ENCODE measurements at regions not wholly inside any gene's neighbourhood (a gene's known extent, or its start where the extent isn't known, plus 50 kb on each side); places are given as distances from the start of the nearest gene placed in this dataset.

DNA sequence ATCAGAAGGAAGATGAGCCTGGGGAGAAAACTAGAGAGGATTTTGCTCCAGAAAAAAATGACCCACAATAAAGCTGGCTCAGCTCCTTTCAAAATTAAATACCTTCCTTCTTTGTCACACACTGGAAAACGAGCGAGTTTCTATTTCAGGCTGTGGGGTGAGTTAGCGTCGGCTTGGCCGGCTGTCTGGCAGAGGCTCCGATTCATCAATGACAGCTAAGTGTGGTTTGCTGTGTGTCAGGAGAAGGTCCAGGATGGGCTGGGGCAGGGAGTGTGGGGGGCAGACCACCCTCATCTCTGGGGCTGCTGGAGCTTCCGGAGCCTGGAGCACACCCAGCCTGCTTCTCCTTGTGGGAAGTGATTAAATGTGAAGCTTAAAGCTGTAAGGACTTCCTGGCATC lies 120.2 kb downstream of the ETS2 start:
- ATAC-seq (ENCODE audit: low read depth), result peak; percentile 92
- H3K4me3 ChIP-seq (ENCODE audit: severe bottlenecking), result no peak overlapping the region
- H3K9me3 ChIP-seq (ENCODE audit: severe bottlenecking), result no peaks in the 10 kb centered on the region
- no peaks in the 10 kb centered on the region for H3K27me3 ChIP-seq (ENCODE audit: insufficient read depth, poor library complexity, severe bottlenecking)
- peaks cover 10% of the 10 kb centered on the region for H3K4me1 ChIP-seq (ENCODE audit: insufficient read depth, poor library complexity, severe bottlenecking)
- no peaks in the 10 kb centered on the region for H3K36me3 ChIP-seq (ENCODE audit: low read depth)
- no peak for TF ChIP-seq CTCF (IDR thresholded peaks at IDR 0.05; ENCODE audit: poor library complexity, severe bottlenecking)
- DNase-seq (ENCODE audit: low spot score), result peak; percentile 74
- peak overlapping the region; percentile 44 for H3K27ac ChIP-seq (ENCODE audit: poor library complexity, severe bottlenecking)

GRCh38 chr21:38925478-38925877 lies 119.7 kb downstream of the ETS2 start:
- H3K4me1 ChIP-seq (ENCODE audit: insufficient read depth, poor library complexity, severe bottlenecking), result peaks cover 15% of the 10 kb centered on the region
- H3K27me3 ChIP-seq (ENCODE audit: insufficient read depth, poor library complexity, severe bottlenecking), result no peaks in the 10 kb centered on the region
- ATAC-seq (ENCODE audit: low read depth) (no peak; the same call in 2 of the 3 replicates), DNase-seq (ENCODE audit: low spot score) (no peak)
- peak overlapping the region; percentile 44 for H3K27ac ChIP-seq (ENCODE audit: poor library complexity, severe bottlenecking)
- no peaks in the 10 kb centered on the region for H3K36me3 ChIP-seq (ENCODE audit: low read depth)
- no peaks in the 10 kb centered on the region for H3K9me3 ChIP-seq (ENCODE audit: severe bottlenecking)
- no peak for TF ChIP-seq CTCF (IDR thresholded peaks at IDR 0.05; ENCODE audit: poor library complexity, severe bottlenecking)
- H3K4me3 ChIP-seq (ENCODE audit: severe bottlenecking), result no peak overlapping the region

DNA sequence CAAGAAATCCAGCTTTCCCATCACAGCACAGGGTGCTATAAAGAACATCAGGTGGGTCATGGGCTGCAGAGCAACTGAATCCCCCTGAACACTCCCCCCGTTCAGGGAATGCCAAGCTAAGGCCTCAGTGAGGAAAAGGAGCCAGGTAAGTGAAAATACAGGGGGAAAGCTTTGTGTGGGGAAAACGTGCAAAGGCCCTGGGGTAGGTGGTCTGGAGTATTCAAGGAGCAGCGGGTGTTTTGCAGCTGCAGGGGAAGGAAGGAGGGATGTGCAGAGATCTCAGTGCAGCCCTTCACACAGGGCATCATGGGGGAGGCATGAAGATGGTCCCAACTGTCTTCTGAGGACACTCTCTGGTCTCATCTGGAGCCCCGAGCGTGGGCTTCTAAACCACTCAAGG lies 119.2 kb downstream of the ETS2 start:
- Histone ChIP-seq H3K27me3 (ENCODE audit: insufficient read depth, poor library complexity, severe bottlenecking) (no peaks in the 10 kb centered on the region), H3K27ac (ENCODE audit: poor library complexity, severe bottlenecking) (peak overlapping the region; percentile 44), H3K9me3 (ENCODE audit: severe bottlenecking) (no peaks in the 10 kb centered on the region), H3K4me1 (ENCODE audit: insufficient read depth, poor library complexity, severe bottlenecking) (peaks cover 16% of the 10 kb centered on the region), H3K4me3 (ENCODE audit: severe bottlenecking) (no peak overlapping the region), H3K36me3 (ENCODE audit: low read depth) (no peaks in the 10 kb centered on the region)
- ATAC-seq (ENCODE audit: low read depth), result no peak
- TF ChIP-seq CTCF (IDR thresholded peaks at IDR 0.05; ENCODE audit: poor library complexity, severe bottlenecking), result no peak
- DNase-seq (ENCODE audit: low spot score), result no peak

GRCh38 chr21:38923429-38923828 lies 117.7 kb downstream of the ETS2 start:
- TF ChIP-seq CTCF (IDR thresholded peaks at IDR 0.05; ENCODE audit: poor library complexity, severe bottlenecking), result no peak
- H3K9me3 ChIP-seq (ENCODE audit: severe bottlenecking), result no peaks in the 10 kb centered on the region
- ATAC-seq (ENCODE audit: low read depth) (no peak), DNase-seq (ENCODE audit: low spot score) (no peak)
- no peak overlapping the region for H3K27ac ChIP-seq (ENCODE audit: poor library complexity, severe bottlenecking)
- H3K4me3 ChIP-seq (ENCODE audit: severe bottlenecking), result no peak overlapping the region
- H3K27me3 ChIP-seq (ENCODE audit: insufficient read depth, poor library complexity, severe bottlenecking), result no peaks in the 10 kb centered on the region
- no peaks in the 10 kb centered on the region for H3K36me3 ChIP-seq (ENCODE audit: low read depth)
- H3K4me1 ChIP-seq (ENCODE audit: insufficient read depth, poor library complexity, severe bottlenecking), result peaks cover 16% of the 10 kb centered on the region

DNA sequence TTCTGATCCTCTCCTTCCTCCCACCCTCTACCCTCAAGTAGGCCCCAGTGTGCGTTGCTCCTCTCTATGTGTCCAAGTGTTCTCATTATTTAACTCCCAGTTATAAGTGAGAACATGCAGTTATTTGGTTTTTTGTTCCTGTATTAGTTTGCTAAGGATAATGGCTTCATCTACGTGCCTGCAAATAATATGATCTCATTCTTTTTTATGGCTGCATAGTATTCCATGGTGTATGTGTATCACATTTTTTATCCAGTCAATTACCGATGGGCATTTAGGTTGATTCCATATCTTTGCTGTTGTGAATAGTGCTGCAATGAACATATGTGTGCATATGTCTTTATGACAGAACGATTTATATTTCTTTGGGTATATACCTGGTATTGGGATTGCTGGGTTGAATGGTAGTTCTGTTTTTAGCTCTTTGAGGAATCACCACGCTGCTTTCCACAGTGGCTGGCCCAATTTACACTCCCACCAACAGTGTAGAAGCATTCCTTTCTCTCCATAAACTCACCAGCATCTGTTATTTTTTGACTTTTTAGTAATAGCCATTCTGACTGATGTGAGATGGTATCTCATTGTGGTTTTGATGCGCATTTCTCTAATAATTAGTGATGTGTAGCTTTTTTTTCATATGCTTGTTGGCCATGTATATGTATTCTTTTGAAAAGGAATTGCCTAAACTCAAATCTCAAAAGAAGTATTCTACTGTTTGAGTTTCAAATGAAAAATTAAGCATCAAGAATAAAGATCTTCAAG lies 116.9 kb downstream of the ETS2 start:
- H3K27ac ChIP-seq (ENCODE audit: poor library complexity, severe bottlenecking), result no peak overlapping the region
- no peak for TF ChIP-seq CTCF (IDR thresholded peaks at IDR 0.05; ENCODE audit: poor library complexity, severe bottlenecking)
- no peak for DNase-seq (ENCODE audit: low spot score)
- H3K27me3 ChIP-seq (ENCODE audit: insufficient read depth, poor library complexity, severe bottlenecking), result no peaks in the 10 kb centered on the region
- ATAC-seq (ENCODE audit: low read depth), result no peak
- H3K9me3 ChIP-seq (ENCODE audit: severe bottlenecking), result no peaks in the 10 kb centered on the region
- peaks cover 16% of the 10 kb centered on the region for H3K4me1 ChIP-seq (ENCODE audit: insufficient read depth, poor library complexity, severe bottlenecking)
- H3K36me3 ChIP-seq (ENCODE audit: low read depth), result no peaks in the 10 kb centered on the region
- H3K4me3 ChIP-seq (ENCODE audit: severe bottlenecking), result no peak overlapping the region
